Colonic mucosa (tissue), 4 donors: ENCODE measurements at regions not wholly inside any gene's neighbourhood (a gene's known extent, or its start where the extent isn't known, plus 50 kb on each side); places are given as distances from the start of the nearest gene placed in this dataset.

ENCODE experiments used
- DNase-seq: peaks from one replicate; pipeline ENCODE4 v3.0.0-alpha.2; 2020
- H3K27ac ChIP-seq: fragments of 200-600 bp; one replicate; pipeline ENCODE4 v1.8.0; 2021
- H3K27me3 ChIP-seq: fragments of 200-600 bp; one replicate; pipeline ENCODE4 v1.8.0; 2021
- H3K36me3 ChIP-seq: fragments of 200-600 bp; one replicate; pipeline ENCODE4 v1.8.0; 2021
- H3K4me1 ChIP-seq: fragments of 200-600 bp; one replicate; pipeline ENCODE4 v1.8.0; 2021; ENCODE audit warnings: mild to moderate bottlenecking
- H3K4me3 ChIP-seq: fragments of 200-600 bp; one replicate; pipeline ENCODE4 v1.8.0; 2021
- H3K9ac ChIP-seq, 2 donors: one replicate each; pipeline ENCODE4 v1.7.0; 2013; ENCODE audit warnings: control low read depth in 2 of 2, low read depth in 2 of 2, low read length in 2 of 2
- H3K9me3 ChIP-seq: fragments of 200-600 bp; one replicate; pipeline ENCODE4 v1.8.0; 2021
- CTCF ChIP-seq: fragments of 200-600 bp; IDR thresholded peaks from one replicate; pipeline ENCODE4 v1.8.0; 2022; ENCODE audit warnings: antibody characterized with exemption, mild to moderate bottlenecking
- intact Hi-C: fragments of 100-400 bp; cut with DNase I; formaldehyde crosslinking; loops from one replicate; pipeline ENCODE4 v1.14.1; 2022
- donor health status: healthy.
- donor health status: DM: no; HTN: no; CAD: no.
- donor health status: DM: no; HTN: no; CAD: no.

- no peak overlapping the region for H3K27ac ChIP-seq
- no peak for TF ChIP-seq CTCF
- intact Hi-C loops: no loop called here
- no peaks in the 10 kb centered on the region for H3K36me3 ChIP-seq
- H3K27me3 ChIP-seq: no peaks in the 10 kb centered on the region
- no peak overlapping the region for H3K9ac ChIP-seq
- no peaks in the 10 kb centered on the region for H3K9me3 ChIP-seq
- DNase-seq: no peak
- no peaks in the 10 kb centered on the region for H3K4me1 ChIP-seq
- no peak overlapping the region for H3K4me3 ChIP-seq
Observed at GRCh38 chr14:61219673-61220072, 61.5 kb downstream of the TMEM30B start.

- no peak overlapping the region for H3K27ac ChIP-seq
- DNase-seq: no peak
- no peaks in the 10 kb centered on the region for H3K9me3 ChIP-seq
- intact Hi-C loops: no loop called here
- TF ChIP-seq CTCF: no peak
- H3K4me3 ChIP-seq: no peak overlapping the region
- no peaks in the 10 kb centered on the region for H3K4me1 ChIP-seq
- no peaks in the 10 kb centered on the region for H3K36me3 ChIP-seq
- H3K27me3 ChIP-seq: no peaks in the 10 kb centered on the region
- no peak overlapping the region for H3K9ac ChIP-seq
Observed at GRCh38 chr14:61219256-61219655, 61.9 kb downstream of the TMEM30B start.

- Histone ChIP-seq H3K9ac (no peak overlapping the region), H3K27me3 (no peaks in the 10 kb centered on the region), H3K9me3 (no peaks in the 10 kb centered on the region), H3K27ac (no peak overlapping the region), H3K4me3 (no peak overlapping the region), H3K4me1 (no peaks in the 10 kb centered on the region), H3K36me3 (no peaks in the 10 kb centered on the region)
- no peak for TF ChIP-seq CTCF
- DNase-seq: no peak
- intact Hi-C loops: no loop called here
Observed at GRCh38 chr14:61218767-61219166, 62.4 kb downstream of the TMEM30B start.

GRCh38 chr14:61218157-61218556 is 63.0 kb downstream of the TMEM30B start:
- intact Hi-C loops: no loop called here

GRCh38 chr14:61217516-61217915 is 63.6 kb downstream of the TMEM30B start:
- Histone ChIP-seq H3K9me3 (no peaks in the 10 kb centered on the region), H3K36me3 (no peaks in the 10 kb centered on the region), H3K27ac (no peak overlapping the region), H3K4me3 (no peak overlapping the region), H3K4me1 (no peaks in the 10 kb centered on the region), H3K27me3 (no peaks in the 10 kb centered on the region), H3K9ac (no peak overlapping the region)
- no peak for TF ChIP-seq CTCF
- intact Hi-C loops: no loop called here
- no peak for DNase-seq

More at GRCh38 chr14:61218157-61218556, 63.0 kb downstream of the TMEM30B start:
- no peaks in the 10 kb centered on the region for H3K9me3 ChIP-seq
- H3K4me3 ChIP-seq: no peak overlapping the region
- H3K4me1 ChIP-seq: no peaks in the 10 kb centered on the region
- no peak overlapping the region for H3K9ac ChIP-seq
- no peaks in the 10 kb centered on the region for H3K36me3 ChIP-seq
- H3K27ac ChIP-seq: no peak overlapping the region
- no peak for TF ChIP-seq CTCF
- no peak for DNase-seq
- no peaks in the 10 kb centered on the region for H3K27me3 ChIP-seq
